Activated CD8-positive, alpha-beta T cell treated with anti-CD3 and anti-CD28 coated beads, Interleukin-2, amount 10 ng/mL, durations not matched to agents 7 days and 5 days (primary cell): ENCODE measurements at regions not wholly inside any gene's neighbourhood (a gene's known extent, or its start where the extent isn't known, plus 50 kb on each side); places are given as distances from the start of the nearest gene placed in this dataset.

Experiments used
- ATAC-seq: fragments of 150-1000 bp; cut with Tn5 transposase; one replicate; pipeline ENCODE4 v1.10.0; 2021; ENCODE audit warnings: moderate library complexity
- CTCF ChIA-PET: fragments of 350-600 bp; sonication (Branson Sonifier 250); formaldehyde crosslinking; loops from one replicate; lab custom pipeline; 2021; ENCODE audit warnings: antibody characterized with exemption; lab: Charles Lee
- POLR2A ChIA-PET: fragments of 350-600 bp; sonication (Branson Sonifier 250); formaldehyde crosslinking; loops from one replicate; lab custom pipeline; 2021; ENCODE audit warnings: antibody characterized with exemption; lab: Charles Lee
- DNase-seq: peaks from one replicate; pipeline ENCODE4 v3.0.0-alpha.2; 2020
- H3K27ac Mint-ChIP-seq: one replicate; pipeline ENCODE4 v1.8.0; 2021; ENCODE audit warnings: mild to moderate bottlenecking, mixed read lengths
- H3K27me3 Mint-ChIP-seq: one replicate; pipeline ENCODE4 v1.8.0; 2021; ENCODE audit warnings: low read depth, mixed read lengths
- H3K36me3 Mint-ChIP-seq: one replicate; pipeline ENCODE4 v1.8.0; 2021; ENCODE audit warnings: low read depth, mixed read lengths
- H3K4me1 Mint-ChIP-seq: one replicate; pipeline ENCODE4 v1.8.0; 2021; ENCODE audit warnings: low read depth, mixed read lengths
- H3K4me3 Mint-ChIP-seq: one replicate; pipeline ENCODE4 v1.8.0; 2021; ENCODE audit warnings: mild to moderate bottlenecking, mixed read lengths
- H3K9me3 Mint-ChIP-seq: one replicate; pipeline ENCODE4 v1.8.0; 2022; ENCODE audit warnings: mixed read lengths; ENCODE audit not compliant: insufficient read depth

GRCh38 chr4:173909294-173909693, 374.2 kb downstream of the FBXO8 start:
- POLR2A ChIA-PET, result no interaction called here
- Mint-ChIP-seq H3K4me1 (no peaks in the 10 kb centered on the region), H3K4me3 (no peak overlapping the region), H3K36me3 (no peaks in the 10 kb centered on the region), H3K9me3 (no peaks in the 10 kb centered on the region), H3K27ac (no peak overlapping the region), H3K27me3 (no peaks in the 10 kb centered on the region)
- ATAC-seq, result no peak
- CTCF ChIA-PET, result no interaction called here
- no peak for DNase-seq

GRCh38 chr4:173899813-173900212, 369.8 kb upstream of the HAND2 start:
- no peak overlapping the region for H3K4me3 Mint-ChIP-seq
- POLR2A ChIA-PET, result no interaction called here
- no peaks in the 10 kb centered on the region for H3K4me1 Mint-ChIP-seq
- ATAC-seq, result no peak
- no peak overlapping the region for H3K27ac Mint-ChIP-seq
- CTCF ChIA-PET, result no interaction called here
- DNase-seq, result no peak
- H3K36me3 Mint-ChIP-seq, result no peaks in the 10 kb centered on the region
- no peaks in the 10 kb centered on the region for H3K9me3 Mint-ChIP-seq
- H3K27me3 Mint-ChIP-seq, result no peaks in the 10 kb centered on the region

GRCh38 chr4:173891072-173891471, 361.0 kb upstream of the HAND2 start:
- Mint-ChIP-seq H3K27ac (no peak overlapping the region), H3K27me3 (no peaks in the 10 kb centered on the region), H3K4me1 (no peaks in the 10 kb centered on the region), H3K9me3 (no peaks in the 10 kb centered on the region), H3K36me3 (no peaks in the 10 kb centered on the region), H3K4me3 (no peak overlapping the region)
- ATAC-seq (no peak), DNase-seq (no peak)
- ChIA-PET POLR2A (no interaction called here), CTCF (no interaction called here)

- no peak overlapping the region for H3K27ac Mint-ChIP-seq
- H3K4me1 Mint-ChIP-seq, result no peaks in the 10 kb centered on the region
- H3K27me3 Mint-ChIP-seq, result no peaks in the 10 kb centered on the region
- H3K4me3 Mint-ChIP-seq, result no peak overlapping the region
- DNase-seq, result no peak
- CTCF ChIA-PET, result no interaction called here
- H3K36me3 Mint-ChIP-seq, result no peaks in the 10 kb centered on the region
- H3K9me3 Mint-ChIP-seq, result no peaks in the 10 kb centered on the region
- no peak for ATAC-seq
- POLR2A ChIA-PET, result no interaction called here
Measured at GRCh38 chr4:173883821-173884220, 353.8 kb upstream of the HAND2 start.

GRCh38 chr4:173880897-173881296, 350.9 kb upstream of the HAND2 start:
- no peaks in the 10 kb centered on the region for H3K4me1 Mint-ChIP-seq
- POLR2A ChIA-PET, result no interaction called here
- DNase-seq (no peak), ATAC-seq (no peak)
- H3K4me3 Mint-ChIP-seq, result no peak overlapping the region
- H3K9me3 Mint-ChIP-seq, result no peaks in the 10 kb centered on the region
- CTCF ChIA-PET, result no interaction called here
- no peaks in the 10 kb centered on the region for H3K36me3 Mint-ChIP-seq
- H3K27ac Mint-ChIP-seq, result no peak overlapping the region
- no peaks in the 10 kb centered on the region for H3K27me3 Mint-ChIP-seq

GRCh38 chr4:173879509-173879908, 349.5 kb upstream of the HAND2 start:
- H3K27me3 Mint-ChIP-seq, result no peaks in the 10 kb centered on the region
- DNase-seq (no peak), ATAC-seq (no peak)
- H3K36me3 Mint-ChIP-seq, result no peaks in the 10 kb centered on the region
- no peaks in the 10 kb centered on the region for H3K4me1 Mint-ChIP-seq
- CTCF ChIA-PET, result no interaction called here
- H3K27ac Mint-ChIP-seq, result no peak overlapping the region
- no peaks in the 10 kb centered on the region for H3K9me3 Mint-ChIP-seq
- H3K4me3 Mint-ChIP-seq, result no peak overlapping the region
- POLR2A ChIA-PET, result no interaction called here

- Mint-ChIP-seq H3K27ac (no peak overlapping the region), H3K9me3 (no peaks in the 10 kb centered on the region), H3K4me3 (no peak overlapping the region), H3K4me1 (no peaks in the 10 kb centered on the region), H3K27me3 (no peaks in the 10 kb centered on the region), H3K36me3 (no peaks in the 10 kb centered on the region)
- CTCF ChIA-PET, result no interaction called here
- DNase-seq, result no peak
- POLR2A ChIA-PET, result no interaction called here
- no peak for ATAC-seq
Measured at GRCh38 chr4:173878701-173879100, 348.7 kb upstream of the HAND2 start.

- Mint-ChIP-seq H3K27me3 (no peaks in the 10 kb centered on the region), H3K27ac (no peak overlapping the region), H3K36me3 (no peaks in the 10 kb centered on the region), H3K4me1 (no peaks in the 10 kb centered on the region), H3K4me3 (no peak overlapping the region), H3K9me3 (no peaks in the 10 kb centered on the region)
- POLR2A ChIA-PET, result no interaction called here
- DNase-seq (no peak), ATAC-seq (no peak)
- CTCF ChIA-PET, result no interaction called here
Measured at GRCh38 chr4:173871643-173872042, 341.6 kb upstream of the HAND2 start.

GRCh38 chr4:173866322-173867026, 336.4 kb upstream of the HAND2 start:
- ATAC-seq (no peak), DNase-seq (no peak)
- POLR2A ChIA-PET, result no interaction called here
- CTCF ChIA-PET, result interaction anchor here (0.6 kb wide), 1 partner anchor 15 kb away, joined by 3 read pairs; no protein-coding TSS in a partner anchor
- no peak overlapping the region for H3K27ac Mint-ChIP-seq
- no peaks in the 10 kb centered on the region for H3K9me3 Mint-ChIP-seq
- H3K27me3 Mint-ChIP-seq, result no peaks in the 10 kb centered on the region
- no peak overlapping the region for H3K4me3 Mint-ChIP-seq
- H3K36me3 Mint-ChIP-seq, result no peaks in the 10 kb centered on the region
- no peaks in the 10 kb centered on the region for H3K4me1 Mint-ChIP-seq

- POLR2A ChIA-PET, result no interaction called here
- Mint-ChIP-seq H3K4me1 (no peaks in the 10 kb centered on the region), H3K4me3 (no peak overlapping the region), H3K36me3 (no peaks in the 10 kb centered on the region), H3K27me3 (no peaks in the 10 kb centered on the region), H3K27ac (no peak overlapping the region), H3K9me3 (no peaks in the 10 kb centered on the region)
- DNase-seq, result no peak
- CTCF ChIA-PET, result no interaction called here
- no peak for ATAC-seq
Measured at GRCh38 chr4:173862754-173863153, 332.7 kb upstream of the HAND2 start.

GRCh38 chr4:173860094-173860493, 330.1 kb upstream of the HAND2 start:
- POLR2A ChIA-PET, result no interaction called here
- H3K36me3 Mint-ChIP-seq, result no peaks in the 10 kb centered on the region
- no peaks in the 10 kb centered on the region for H3K27me3 Mint-ChIP-seq
- no peak for ATAC-seq
- no peak for DNase-seq
- H3K9me3 Mint-ChIP-seq, result no peaks in the 10 kb centered on the region
- CTCF ChIA-PET, result no interaction called here
- H3K27ac Mint-ChIP-seq, result no peak overlapping the region
- H3K4me3 Mint-ChIP-seq, result no peak overlapping the region
- H3K4me1 Mint-ChIP-seq, result no peaks in the 10 kb centered on the region

GRCh38 chr4:173859091-173859713, 329.2 kb upstream of the HAND2 start:
- POLR2A ChIA-PET, result no interaction called here
- Mint-ChIP-seq H3K27me3 (no peaks in the 10 kb centered on the region), H3K9me3 (no peaks in the 10 kb centered on the region), H3K4me3 (no peak overlapping the region), H3K36me3 (no peaks in the 10 kb centered on the region), H3K4me1 (no peaks in the 10 kb centered on the region), H3K27ac (no peak overlapping the region)
- no peak for DNase-seq
- CTCF ChIA-PET, result no interaction called here
- no peak for ATAC-seq

GRCh38 chr4:173858471-173858870, 328.4 kb upstream of the HAND2 start:
- Mint-ChIP-seq H3K4me1 (no peaks in the 10 kb centered on the region), H3K4me3 (no peak overlapping the region), H3K27me3 (no peaks in the 10 kb centered on the region), H3K27ac (no peak overlapping the region), H3K9me3 (no peaks in the 10 kb centered on the region), H3K36me3 (no peaks in the 10 kb centered on the region)
- POLR2A ChIA-PET, result no interaction called here
- ATAC-seq (no peak), DNase-seq (no peak)
- CTCF ChIA-PET, result no interaction called here
